ENCODE measurements at regions not wholly inside any gene's neighbourhood (a gene's known extent, or its start where the extent isn't known, plus 50 kb on each side); places are given as distances from the start of the nearest gene placed in this dataset.

DNA sequence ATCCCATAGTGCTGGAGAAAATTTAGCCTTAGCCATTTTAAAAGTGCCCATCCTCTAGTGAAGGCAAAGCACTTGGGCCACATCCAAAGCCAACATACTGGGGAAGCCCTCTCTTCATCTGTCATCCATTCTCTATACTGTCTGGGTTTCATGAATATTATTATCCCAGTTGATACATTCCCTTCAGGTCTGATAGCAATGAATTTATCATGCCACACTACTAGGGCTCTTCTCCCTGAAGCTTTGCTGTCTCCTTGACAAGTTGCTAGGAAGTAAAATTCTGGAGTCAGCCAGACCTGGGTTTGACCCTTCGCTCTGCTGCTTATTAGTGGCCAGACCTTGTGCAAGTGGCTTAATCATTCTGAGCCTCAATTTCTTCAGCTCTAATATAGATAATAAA lies 1041.4 kb upstream of the ADGRL2 start:
- no peak for TF ChIP-seq POLR2AphosphoS5 (IDR thresholded peaks at IDR 0.05; ENCODE audit: low read depth, low read length)
- TF ChIP-seq, protein P1, sequence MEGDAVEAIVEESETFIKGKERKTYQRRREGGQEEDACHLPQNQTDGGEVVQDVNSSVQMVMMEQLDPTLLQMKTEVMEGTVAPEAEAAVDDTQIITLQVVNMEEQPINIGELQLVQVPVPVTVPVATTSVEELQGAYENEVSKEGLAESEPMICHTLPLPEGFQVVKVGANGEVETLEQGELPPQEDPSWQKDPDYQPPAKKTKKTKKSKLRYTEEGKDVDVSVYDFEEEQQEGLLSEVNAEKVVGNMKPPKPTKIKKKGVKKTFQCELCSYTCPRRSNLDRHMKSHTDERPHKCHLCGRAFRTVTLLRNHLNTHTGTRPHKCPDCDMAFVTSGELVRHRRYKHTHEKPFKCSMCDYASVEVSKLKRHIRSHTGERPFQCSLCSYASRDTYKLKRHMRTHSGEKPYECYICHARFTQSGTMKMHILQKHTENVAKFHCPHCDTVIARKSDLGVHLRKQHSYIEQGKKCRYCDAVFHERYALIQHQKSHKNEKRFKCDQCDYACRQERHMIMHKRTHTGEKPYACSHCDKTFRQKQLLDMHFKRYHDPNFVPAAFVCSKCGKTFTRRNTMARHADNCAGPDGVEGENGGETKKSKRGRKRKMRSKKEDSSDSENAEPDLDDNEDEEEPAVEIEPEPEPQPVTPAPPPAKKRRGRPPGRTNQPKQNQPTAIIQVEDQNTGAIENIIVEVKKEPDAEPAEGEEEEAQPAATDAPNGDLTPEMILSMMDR (IDR thresholded peaks at IDR 0.05), result no peak
- TF ChIP-seq, protein P2, sequence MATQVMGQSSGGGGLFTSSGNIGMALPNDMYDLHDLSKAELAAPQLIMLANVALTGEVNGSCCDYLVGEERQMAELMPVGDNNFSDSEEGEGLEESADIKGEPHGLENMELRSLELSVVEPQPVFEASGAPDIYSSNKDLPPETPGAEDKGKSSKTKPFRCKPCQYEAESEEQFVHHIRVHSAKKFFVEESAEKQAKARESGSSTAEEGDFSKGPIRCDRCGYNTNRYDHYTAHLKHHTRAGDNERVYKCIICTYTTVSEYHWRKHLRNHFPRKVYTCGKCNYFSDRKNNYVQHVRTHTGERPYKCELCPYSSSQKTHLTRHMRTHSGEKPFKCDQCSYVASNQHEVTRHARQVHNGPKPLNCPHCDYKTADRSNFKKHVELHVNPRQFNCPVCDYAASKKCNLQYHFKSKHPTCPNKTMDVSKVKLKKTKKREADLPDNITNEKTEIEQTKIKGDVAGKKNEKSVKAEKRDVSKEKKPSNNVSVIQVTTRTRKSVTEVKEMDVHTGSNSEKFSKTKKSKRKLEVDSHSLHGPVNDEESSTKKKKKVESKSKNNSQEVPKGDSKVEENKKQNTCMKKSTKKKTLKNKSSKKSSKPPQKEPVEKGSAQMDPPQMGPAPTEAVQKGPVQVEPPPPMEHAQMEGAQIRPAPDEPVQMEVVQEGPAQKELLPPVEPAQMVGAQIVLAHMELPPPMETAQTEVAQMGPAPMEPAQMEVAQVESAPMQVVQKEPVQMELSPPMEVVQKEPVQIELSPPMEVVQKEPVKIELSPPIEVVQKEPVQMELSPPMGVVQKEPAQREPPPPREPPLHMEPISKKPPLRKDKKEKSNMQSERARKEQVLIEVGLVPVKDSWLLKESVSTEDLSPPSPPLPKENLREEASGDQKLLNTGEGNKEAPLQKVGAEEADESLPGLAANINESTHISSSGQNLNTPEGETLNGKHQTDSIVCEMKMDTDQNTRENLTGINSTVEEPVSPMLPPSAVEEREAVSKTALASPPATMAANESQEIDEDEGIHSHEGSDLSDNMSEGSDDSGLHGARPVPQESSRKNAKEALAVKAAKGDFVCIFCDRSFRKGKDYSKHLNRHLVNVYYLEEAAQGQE (IDR thresholded peaks at IDR 0.05; ENCODE audit: insufficient read depth in 1 of 2, low read depth in 2 of 2, low read length in 1 of 2), result no peak

Measured in Panc1 (cell line).